Stimulated activated CD8-positive, alpha-beta memory T cell treated with anti-CD3 and anti-CD28 coated beads, Interleukin-7, amount 100 ng/mL, for 4 hours (primary cell): ENCODE measurements at regions not wholly inside any gene's neighbourhood (a gene's known extent, or its start where the extent isn't known, plus 50 kb on each side); places are given as distances from the start of the nearest gene placed in this dataset.

Experiments used
- DNase-seq, 2 donors: peaks; one replicate each; pipeline ENCODE4 v3.0.0-alpha.2; 2020; ENCODE audit warnings: low read depth in 2 of 2

DNA sequence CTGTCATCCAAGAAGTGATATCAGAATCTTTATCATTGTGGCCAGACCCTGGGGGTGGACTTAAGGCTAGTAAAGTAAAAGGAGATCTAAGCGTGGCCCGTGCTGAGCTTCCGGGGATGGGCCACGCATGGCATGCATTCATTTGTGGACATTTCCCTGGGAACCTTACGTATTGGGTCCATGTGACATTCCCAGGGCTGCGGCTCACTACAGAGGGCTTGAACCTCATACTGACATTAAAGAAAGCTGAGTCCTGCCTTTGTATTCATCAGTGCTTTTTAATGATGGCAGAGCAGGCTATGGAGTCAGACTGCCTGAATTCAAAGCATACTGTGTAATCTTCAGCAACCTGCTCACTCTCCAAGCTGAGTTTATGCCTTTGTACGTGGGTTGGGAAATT is 152.2 kb upstream of the AFDN start:
- no peak for DNase-seq

DNA sequence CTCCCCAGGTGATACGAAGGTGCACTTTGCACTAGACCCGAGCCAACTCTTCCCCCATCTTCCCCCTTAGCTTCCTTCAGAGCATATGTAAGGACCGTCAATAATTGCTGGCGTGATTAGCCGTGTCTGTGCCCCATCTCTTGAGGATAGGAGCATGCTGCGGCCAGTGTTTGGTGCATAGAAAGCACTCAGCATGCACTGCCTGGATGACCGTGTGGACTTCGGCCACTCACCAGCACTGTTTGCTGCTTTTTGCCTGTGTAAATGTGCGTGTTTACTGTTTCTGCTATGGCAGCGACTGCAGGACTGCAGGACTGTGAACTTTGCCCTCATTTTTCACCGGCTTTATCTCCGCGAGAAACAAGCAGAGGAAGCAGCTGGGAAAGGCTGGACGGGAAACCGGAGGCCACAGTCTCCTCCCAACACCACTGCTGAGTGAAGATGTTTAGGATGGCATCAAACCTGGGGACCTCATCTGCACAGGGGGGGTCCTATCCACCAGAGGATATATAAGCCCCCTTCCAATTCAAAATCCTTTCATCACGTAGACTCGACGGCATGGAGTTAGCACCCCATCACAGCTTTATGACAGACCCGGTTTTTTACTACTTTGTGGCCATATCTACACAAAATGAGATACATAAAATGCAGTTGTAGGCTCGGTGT is 150.6 kb upstream of the AFDN start:
- DNase-seq = no peak

DNA sequence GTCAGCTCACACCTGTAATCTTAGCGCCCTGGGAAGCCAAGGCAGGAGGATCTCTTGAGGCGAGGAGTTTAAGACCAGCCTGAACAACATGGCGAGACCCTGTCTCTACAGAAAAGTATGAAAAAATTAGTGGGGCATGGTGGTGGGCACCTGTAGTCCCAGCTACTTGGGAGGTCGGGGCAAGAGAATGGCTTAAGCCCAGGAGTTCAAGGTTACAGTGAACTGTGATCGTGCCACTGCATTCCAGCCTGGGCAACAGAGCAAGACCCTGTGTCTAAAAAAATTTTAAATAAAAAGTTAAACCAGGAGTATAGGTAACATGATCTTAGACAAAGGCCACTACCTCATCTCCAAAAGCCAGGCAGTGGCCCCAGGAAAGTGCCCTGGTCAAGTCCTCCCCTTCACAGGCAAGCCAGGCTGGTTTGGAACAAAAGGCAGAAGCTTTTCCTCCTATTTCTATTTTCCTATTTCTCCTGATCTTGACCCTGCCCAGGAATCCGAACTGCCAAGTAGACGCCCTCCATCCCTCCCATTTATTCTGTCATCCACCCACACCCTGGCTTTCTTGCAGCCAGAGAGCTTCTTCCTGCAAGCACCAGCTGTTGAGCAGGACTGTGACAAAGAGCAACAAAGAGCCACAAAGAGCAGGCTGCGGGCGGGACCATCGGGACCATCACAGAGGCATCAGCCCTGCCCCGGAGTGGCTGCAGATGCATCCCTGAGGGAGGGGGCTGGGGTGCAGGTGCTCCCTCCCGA is 149.9 kb upstream of the AFDN start:
- no peak for DNase-seq

- no peak for DNase-seq
Measured at GRCh38 chr6:167677422-167677789, 149.3 kb upstream of the AFDN start.

- DNase-seq = no peak
Measured at GRCh38 chr6:167678102-167679101, 148.3 kb upstream of the AFDN start.

GRCh38 chr6:167679122-167679736 is 147.5 kb upstream of the AFDN start:
- no peak for DNase-seq

DNA sequence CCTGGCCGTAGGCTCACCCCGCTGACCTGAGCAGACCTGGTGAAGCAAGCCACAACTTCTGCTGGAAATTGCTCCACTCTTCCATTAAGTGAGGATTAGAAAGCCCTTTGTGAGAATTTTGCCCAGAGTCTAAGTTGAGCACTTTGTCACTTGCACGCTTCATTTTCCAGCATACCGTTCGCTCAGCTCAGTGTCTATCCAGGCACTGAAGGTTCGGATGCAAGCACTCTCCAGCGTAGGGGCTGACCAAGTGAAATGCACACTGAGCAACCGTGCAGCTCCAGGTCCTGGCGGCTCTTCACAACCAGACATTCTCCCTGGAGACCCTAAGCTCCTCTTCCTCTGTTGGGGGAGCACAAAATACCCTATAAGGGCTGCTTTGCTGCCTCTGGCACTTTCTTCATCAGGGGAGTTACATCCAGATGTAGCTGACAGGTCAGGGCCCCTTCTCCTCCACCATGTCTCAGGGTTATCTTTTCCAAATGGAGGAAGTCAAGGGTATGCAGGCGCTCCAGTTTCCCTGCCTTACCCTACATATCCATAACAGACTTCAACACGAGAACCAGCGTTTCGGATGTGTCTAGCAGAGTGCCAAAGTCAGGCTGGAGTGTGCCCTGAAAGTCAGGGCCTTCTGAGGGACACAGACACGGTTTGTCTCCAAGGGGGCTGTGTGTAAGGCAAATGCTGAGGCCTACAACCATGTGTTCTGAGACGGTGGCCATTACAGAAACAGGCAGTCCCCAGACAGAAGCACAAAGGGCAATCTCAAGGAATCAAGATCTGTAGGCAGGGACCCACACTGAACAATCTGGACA is 146.7 kb upstream of the AFDN start:
- no peak for DNase-seq

DNA sequence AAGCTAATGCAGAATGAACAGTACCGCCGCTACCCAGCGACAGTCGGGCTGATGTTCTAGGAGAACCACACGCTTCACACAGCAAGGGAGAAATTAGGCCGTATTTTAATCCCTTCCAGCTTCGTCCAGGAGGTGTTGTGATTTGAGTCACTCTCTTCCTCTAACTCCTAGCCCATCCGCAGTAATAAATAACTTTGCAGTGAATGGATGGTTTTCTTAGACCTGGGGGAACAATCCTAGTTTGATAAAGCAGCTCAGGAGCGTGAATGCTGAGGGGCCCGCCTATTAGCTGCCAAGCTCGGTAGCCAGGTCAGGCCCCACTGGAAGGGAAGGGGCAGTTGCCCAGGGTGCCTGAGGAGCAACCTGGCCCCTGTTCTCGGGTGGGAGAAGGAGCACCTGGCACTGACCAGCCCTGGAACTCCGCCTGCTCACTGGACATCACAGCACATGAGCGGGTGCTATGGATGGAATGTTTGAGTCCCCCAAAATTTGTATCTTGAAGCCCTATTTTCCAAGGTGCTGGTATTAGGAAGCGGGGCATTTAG is 146.0 kb upstream of the AFDN start:
- DNase-seq = no peak

- DNase-seq = no peak
Measured at GRCh38 chr6:167682125-167682524, 144.6 kb upstream of the AFDN start.

GRCh38 chr6:167682546-167683027 is 144.1 kb upstream of the AFDN start:
- no peak for DNase-seq

DNA sequence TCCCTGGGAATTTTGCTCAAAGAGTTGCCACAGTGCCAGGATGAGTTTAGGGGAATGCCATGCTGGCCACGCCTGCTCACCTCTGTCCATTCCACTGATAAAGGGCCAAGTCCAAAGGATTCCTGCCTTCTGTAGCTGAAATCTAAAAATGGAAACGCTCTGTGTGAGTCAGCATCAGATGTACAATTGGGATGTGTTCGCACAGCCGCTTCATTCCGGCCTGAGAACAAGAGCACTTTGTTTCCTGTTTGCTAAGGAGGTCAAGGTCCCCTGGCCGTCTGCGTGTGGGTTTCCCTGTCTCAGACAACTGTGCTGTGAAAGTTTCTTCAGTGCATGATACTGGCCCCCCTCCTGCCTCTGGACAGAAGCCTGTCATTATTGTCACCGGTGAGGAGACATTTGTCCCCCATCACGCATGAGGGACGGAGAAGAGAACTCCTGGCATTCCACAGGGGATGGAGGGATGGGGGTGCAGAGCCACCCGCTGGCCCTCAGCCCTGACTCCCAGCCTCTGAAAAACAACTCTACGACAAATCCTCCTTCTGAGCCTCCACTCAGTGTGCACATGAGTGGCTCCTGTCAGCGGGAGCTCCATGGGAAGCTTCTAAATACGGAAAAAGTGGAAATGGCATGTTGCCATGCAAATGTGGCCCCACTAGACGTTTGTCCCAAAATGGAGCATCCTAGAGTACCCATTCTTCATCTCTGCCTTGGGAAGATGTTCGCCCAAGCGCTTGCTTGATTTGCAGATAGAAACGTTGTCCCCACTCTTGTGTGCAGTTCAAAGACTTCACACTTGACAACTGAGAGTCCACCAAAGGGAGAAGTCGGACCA is 143.5 kb upstream of the AFDN start:
- DNase-seq = no peak

- no peak for DNase-seq
Measured at GRCh38 chr6:167684276-167685104, 142.2 kb upstream of the AFDN start.

GRCh38 chr6:167685654-167686053 is 141.1 kb upstream of the AFDN start:
- no peak for DNase-seq

GRCh38 chr6:167686204-167686893 is 140.4 kb upstream of the AFDN start:
- no peak for DNase-seq

DNA sequence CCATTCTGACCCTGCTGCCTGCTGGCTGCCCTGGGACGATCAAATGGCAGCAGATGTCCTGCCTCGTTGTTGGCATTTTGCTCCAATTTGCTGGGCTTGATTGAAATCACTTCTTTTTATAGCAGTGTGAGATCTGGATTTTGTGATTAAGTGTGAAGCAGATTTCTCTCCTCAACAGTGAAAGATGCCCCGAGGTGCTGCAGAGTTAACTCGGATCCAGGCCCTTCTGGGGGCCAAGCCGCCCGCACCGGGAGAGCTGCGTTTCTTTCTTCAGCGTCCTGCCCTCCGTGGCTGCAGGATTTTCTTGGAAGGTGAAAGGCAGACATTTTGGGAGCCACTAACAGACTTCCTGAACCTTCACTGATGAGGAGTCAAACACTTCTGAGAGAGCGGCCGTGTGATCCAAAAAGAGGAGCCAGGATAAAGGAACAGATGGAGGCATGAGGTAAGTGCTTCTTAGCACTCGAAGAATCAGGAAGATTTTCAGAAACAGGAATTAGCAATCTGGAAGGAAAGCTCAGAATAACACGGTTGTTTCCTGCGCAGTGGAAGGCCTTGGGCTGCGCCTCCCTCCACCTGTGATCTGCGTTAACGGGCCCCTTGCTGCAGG is 139.5 kb upstream of the AFDN start:
- no peak for DNase-seq

GRCh38 chr6:167688123-167688522 is 138.6 kb upstream of the AFDN start:
- no peak for DNase-seq

GRCh38 chr6:167689278-167689677 is 137.4 kb upstream of the AFDN start:
- no peak for DNase-seq

DNA sequence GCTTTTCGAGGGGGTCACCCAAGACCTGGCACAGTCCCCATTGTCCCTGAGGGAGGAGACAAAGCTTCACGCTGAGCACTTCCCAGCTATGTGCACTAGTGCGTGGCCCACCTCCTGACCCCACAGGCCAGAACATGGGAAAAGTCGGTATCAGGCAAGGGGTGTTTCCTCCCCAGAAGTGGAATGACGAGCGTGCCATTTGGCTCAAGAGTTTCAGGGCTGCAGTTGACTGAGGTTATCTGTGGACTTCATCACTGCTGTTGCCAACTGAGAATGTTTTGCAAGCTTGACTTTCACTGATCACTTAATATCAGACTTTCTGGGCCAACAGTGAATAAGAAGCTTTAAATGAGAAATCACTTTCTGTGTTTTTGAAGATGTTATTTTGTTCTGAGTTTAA is 137.0 kb upstream of the AFDN start:
- DNase-seq = no peak
